ENCODE measurements at regions not wholly inside any gene's neighbourhood (a gene's known extent, or its start where the extent isn't known, plus 50 kb on each side); places are given as distances from the start of the nearest gene placed in this dataset.

DNA sequence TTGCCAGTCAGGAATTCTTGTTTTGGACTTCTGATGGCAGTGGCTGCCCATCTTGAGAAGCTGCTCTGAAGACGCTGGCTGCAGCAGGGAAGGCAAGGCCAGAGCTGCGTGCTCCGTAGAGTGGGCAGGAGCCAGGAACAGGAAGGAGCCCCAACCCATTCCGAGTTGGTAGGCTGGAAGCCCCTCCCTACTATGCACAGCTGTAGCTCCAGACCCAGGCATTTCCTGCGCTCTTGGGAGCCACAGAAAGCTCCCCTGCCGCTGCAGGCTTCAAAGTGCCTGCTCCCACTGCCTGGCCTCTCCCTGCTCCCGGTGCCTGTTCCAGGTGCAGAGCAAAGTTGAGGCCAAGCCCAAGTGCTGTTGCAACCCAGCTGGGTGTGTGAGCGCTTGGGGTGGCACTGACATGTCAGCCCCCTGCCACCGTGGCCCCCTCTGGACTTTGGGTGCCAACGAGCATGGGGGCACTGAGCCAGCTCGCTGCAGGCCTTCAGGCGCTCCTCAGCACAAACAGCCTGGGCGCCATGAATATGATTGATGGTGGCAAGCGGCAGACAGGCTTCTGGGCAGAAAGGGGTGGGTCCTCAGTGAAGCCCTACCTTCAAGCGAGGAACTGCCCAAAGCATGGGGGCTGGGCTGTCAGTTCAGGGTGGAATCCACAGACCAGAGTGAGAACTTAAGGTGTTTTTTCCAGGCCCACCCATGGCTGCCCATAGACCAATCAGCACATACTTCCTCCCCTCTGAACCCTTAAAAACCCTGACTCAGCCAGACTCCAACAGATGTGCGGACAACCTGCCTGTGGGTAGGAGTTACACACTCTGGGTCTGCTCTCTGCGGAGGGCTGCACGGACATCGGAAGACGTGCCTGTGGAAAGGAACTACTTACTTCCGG, 677.2 kb upstream of the INTU start:
- intact Hi-C loops (cut with micrococcal nuclease), result no loop called here
- peak; percentile 21 for DNase-seq
- no peak for ATAC-seq

DNA sequence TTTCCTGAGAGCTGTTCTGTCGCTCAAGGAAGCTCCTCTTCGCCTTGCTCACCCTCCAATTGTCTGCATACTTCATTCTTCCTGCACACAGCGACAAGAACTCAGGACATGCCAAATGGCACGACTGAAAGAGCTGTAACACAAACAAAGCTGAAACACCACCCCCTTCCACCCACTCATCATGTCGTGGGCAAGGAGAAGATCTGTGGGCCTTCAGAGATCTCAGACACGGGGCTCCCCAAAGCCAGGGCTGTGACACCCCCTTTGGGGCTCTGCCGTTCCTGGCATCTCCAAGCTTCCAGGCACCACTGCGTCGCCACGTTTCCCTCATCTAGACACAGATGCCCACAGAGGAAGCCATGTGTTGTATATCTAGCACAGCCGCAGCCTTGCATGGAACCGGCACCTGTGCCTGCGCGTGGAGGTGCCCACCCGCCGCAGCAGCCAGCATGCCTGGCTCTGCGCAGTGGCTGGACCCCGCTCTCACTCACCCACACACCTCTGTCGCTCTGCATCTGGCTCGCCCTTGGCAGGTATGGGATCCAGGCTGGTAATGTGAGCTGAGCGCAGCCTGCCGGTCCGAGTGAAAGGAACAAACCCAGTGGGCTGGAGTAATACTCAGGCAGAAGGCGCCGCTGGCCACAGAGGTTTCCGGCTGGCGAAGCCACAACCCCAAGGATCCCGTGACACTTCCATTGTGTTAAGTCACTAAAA, 676.4 kb upstream of the INTU start:
- ATAC-seq (no peak), DNase-seq (peak; percentile 21)
- intact Hi-C loops (cut with micrococcal nuclease), result no loop called here

DNA sequence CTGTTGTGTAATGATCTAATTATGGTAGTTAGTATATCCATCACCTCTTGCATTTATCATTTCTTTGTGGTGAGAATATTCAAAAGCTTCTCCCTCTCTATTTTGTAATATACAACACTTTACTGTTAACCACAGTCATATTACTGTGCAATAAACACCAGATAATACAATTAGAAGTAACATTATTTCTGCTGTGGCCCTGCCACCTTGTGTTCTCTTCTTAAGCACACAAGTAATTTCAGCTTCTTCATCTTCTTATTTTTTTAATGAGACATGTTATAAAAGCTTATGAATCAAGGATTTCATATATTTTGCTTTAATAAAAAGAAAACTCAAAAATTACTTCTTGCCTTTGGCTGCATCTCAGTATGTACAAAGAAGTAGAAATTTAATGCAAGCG, 675.2 kb upstream of the INTU start:
- intact Hi-C loops (cut with micrococcal nuclease), result no loop called here
- ATAC-seq (no peak), DNase-seq (no peak)

DNA sequence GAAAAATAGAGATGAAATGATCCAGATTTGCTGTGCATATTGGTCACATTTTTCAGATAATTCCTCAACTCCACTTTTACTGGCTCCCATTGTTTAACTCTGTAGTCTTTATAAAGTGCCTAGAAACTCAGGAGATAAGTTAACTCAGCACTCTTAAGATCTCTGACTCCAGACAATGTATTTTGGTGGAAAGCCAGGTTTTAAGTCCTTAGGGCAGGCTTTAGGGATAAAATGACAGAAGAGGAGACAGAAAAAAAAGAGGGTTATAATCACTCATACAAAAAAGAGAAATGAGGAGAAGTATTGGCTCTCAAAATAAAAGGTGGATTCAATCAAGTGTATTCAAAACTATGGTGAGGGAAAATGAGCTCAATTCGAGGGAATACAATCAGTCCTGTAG, 674.8 kb upstream of the INTU start:
- intact Hi-C loops (cut with micrococcal nuclease), result no loop called here
- DNase-seq (no peak), ATAC-seq (no peak)

DNA sequence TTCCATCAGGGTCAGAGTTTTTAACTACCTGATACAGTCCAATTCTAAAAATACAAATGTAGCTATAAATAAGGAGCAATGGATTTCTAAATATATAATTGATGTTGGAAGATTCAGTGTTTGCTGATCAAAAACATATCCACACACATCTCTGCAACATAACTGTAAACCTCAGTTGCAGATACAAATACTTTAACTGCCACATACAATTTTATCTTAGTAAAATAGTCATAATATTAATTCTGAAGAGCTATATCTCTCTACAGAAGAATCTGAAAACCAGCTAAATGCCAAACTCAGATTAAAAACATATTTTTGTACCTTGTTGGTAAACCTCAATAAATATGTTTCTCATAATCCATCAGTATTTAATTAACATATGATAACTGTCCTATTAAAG, 674.3 kb upstream of the INTU start:
- intact Hi-C loops (cut with micrococcal nuclease), result no loop called here
- no peak for DNase-seq
- ATAC-seq, result no peak

DNA sequence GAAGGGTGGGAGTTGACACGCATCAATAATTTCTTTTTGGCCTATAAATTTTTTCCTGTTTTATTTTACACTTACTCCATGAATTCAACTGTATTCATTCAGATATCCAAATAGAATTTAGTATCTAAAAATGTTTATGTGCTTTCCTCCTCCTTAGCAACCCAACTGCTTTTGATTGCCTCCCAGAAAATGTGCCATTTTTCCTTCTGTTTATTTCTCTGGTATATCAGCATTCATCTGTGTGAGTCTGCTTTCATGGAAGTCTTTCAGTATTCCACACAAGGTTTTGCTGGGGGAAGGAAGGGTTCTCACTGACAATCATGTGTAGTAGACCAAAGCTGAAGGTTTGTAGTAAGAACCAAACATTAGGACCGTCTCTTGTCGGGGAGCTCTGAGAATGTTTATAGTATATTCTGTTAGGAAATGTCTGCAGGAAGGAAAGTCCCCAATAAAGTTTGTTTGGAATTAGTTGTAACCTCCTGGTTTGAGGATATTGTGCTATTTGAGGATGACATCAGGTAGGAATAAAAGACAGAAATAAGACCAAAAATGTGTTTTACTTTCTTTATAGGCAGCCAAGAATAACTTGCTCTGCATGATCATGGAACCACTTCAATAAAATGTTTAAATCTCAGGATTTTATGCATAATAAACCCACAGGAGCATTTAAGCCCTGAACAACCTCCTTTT, 673.6 kb upstream of the INTU start:
- DNase-seq (no peak), ATAC-seq (no peak)
- intact Hi-C loops (cut with micrococcal nuclease), result no loop called here

DNA sequence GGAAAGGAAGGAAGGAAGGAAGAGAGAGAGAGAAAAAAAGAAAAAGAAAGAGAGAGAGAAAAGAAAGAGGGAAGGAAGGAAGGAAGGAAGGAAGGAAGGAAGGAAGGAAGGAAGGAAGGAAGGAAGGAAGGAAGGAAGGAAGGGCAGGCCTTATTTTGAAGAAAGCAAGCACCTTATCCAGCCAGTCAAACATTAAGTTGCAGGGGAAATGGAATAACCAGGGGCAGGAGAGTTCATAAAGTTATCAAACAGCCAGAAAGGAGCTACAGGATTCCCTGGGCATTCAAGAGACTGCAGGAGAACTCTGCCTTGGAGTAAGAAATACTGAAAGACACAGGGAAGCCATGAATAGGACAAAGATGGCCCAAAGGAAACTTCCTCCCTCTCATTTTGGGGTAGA, 672.0 kb upstream of the INTU start:
- intact Hi-C loops (cut with micrococcal nuclease), result no loop called here
- DNase-seq, result no peak
- no peak for ATAC-seq

DNA sequence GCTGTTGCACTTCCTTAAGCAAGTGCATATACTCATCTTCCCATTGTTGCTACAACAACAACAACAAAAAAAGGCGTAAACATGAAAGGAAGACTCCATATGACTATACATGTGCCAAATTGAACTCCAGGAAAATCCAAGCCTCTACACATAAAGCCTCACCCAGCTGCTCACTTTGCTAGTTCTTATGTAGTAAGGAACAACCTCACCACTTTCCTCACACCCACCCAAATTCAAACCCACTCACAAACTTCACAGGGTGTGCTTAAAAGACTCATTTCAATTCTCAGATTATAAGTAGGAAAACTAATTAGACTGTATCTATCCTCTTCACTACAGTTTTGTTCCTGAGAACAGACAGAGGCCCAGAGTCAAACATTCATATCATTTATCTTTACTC, 671.1 kb upstream of the INTU start:
- no peak for ATAC-seq
- DNase-seq, result no peak
- intact Hi-C loops (cut with micrococcal nuclease), result no loop called here

DNA sequence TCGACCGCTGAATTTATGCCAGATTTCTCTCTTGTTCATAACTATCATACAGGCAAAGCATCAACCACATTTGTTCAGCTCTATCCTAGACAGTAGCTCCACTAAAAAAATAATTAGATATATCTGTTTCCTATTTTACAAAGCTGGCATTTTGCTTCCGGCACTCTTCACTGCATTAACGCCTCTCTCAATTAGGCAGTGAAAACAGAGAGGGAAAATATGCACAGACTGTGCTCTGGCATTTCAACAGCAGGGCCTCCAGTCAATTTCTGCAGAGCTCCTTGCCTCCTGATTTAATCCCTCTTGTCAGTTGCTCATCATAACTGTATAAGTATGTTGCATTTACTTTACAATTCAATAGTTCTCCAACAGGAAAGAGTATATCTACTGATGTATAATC, 666.9 kb upstream of the INTU start:
- no peak for ATAC-seq
- intact Hi-C loops (cut with micrococcal nuclease), result no loop called here
- DNase-seq, result no peak

DNA sequence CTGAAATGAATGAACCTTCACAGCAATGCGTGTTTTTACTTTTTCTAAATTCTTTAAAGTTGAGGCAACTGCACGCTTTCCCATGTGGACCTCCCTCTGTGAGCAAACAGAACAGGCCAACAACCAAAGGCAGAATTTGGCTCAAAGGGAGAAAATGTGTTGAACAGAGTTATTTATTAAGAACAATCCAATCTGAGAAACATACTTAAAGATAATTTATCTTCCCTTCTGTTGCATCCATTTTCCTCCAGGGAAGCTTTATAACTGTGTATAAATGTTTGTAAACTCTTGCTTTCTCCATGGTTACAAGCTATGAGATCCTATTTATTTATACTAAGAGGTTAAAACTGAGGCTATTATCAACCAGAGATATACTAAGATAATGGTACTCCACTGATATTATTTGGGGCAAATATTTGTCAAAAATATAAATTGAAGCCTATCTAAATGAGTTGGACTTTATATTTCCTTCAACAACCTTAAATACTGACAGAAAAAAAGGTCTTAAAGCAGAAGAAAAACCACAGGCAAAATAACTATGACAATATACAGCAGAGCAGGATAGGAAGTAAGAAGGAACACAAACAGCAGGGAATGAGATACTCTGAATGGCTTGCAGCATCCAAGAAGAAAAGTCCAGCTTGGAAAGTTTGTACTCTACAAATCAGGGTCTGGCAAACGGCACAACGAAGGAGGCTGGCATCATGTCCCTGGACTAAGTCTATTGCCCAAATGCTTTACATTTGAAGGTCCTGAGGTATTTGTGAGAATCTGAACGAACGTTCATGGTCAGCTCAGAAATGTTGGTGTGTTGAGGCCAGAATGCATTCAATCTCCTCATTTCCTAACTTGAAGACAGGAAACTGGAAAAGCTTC, 663.2 kb upstream of the INTU start:
- intact Hi-C loops (cut with micrococcal nuclease), result no loop called here
- DNase-seq (no peak), ATAC-seq (no peak)

DNA sequence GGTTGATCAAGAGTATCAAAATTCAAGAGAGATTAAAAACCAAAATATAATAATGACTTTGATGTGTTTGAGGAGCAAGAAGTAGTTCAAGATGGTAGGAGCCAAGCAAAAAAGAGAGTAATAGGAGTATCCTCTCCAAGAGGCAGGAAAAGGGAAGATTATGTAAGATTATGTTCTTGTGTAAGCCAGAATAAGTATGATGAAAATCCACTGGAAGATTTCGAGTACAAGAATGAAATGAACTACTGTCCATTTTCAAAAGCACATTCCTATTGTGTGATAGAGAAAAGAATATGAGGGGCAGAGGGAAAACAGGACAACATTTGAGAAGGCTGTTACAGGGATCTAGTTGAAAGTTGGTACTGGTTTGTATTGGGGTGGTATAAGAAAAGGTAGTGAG, 659.6 kb upstream of the INTU start:
- intact Hi-C loops (cut with micrococcal nuclease), result no loop called here
- no peak for DNase-seq
- no peak for ATAC-seq

DNA sequence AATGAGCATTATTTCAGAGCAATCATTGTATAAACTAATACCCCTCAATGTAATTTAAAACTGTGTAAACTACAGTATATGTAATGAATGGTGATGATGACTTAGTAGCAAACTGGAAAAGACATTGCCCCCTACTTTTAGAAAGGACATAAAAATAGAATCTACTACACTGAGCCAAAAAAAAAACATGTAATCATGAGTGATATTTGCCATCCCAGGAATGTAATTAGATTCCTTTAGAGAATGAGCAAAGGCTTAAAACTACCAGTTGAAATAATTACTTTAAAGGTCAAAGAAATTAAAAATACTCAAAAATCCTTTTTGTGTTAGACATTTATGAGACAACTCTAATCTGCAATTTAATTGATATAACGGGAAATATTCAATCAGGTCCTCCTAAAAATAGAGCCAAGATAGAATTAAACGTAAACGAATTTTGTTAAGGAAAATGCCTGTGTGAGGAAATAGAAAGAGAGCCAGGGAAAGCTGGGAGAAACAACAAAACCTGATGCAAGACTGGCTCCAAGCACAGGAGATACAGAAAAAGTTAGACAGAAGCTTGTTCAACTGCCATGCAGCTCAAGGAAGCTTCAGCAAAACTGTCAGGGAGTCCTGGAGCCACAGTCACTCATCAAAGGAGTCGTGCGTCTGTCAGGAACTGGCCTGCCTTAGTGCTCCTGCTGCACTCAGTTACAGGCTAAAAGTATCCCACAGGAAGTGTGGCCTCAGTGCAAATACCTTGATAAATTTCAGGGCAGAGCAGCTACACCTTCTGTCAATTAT, 655.7 kb upstream of the INTU start:
- ATAC-seq (peak; percentile 76), DNase-seq (no peak)
- intact Hi-C loops (cut with micrococcal nuclease), result no loop called here

DNA sequence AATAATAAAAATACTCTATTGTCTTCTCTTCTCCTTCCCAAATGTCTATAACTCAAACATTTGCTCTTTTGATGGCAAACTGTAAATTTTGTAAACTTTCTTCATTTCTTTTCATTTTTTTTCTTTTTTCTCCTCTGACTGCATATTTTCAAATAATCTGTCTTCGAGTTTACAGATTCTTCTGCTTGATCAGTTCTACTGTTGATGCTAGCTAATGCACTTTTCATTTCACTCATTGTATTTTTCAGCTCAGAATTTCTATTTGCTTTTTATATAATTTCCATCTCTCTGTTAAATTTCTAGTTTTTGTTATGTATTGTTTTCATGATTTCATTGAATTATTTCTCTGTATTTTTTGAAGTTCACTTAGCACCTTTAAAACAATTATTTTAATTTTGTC, 646.8 kb upstream of the INTU start:
- intact Hi-C loops (cut with micrococcal nuclease), result no loop called here
- ATAC-seq (no peak), DNase-seq (no peak)

DNA sequence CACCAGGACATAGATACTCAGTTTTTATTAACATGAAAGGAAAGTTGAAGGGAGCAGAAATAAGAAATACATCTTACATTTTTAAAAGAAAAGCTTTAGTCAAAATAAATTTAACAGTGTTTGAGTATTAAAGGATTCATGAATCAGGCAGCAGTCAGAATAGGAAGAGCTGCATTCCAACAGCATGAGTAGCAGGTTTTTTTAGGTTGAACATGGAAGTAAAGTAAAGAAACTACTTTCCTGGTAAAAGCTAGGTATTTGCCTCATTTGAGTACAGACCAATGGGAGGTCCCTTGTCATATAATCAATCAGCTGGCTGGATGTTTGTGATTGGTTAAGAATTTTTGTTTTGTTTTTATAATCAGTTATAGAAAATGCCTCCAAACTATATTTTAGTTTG, 645.9 kb upstream of the INTU start:
- DNase-seq (no peak), ATAC-seq (no peak)
- intact Hi-C loops (cut with micrococcal nuclease), result no loop called here

DNA sequence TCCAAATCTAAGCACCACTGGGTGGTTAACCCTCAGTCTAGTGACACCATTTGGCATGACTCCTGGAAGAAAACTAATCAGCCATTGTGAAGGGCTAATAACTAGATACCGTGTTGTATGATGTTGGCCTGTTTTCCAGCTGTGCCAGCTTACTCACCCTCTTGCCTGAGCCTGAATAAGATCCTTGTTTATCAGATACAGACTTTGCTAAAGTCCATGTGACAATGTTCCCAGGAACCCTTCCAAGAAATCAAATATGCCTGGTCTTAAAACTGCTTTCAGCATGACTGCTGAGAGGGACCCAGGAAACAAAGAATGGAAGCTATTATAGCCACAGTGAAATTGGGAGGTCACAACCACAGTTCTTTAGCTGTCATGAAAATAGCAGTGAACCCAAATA, 640.8 kb upstream of the INTU start:
- ATAC-seq (peak; percentile 48), DNase-seq (no peak)
- intact Hi-C loops (cut with micrococcal nuclease), result no loop called here

DNA sequence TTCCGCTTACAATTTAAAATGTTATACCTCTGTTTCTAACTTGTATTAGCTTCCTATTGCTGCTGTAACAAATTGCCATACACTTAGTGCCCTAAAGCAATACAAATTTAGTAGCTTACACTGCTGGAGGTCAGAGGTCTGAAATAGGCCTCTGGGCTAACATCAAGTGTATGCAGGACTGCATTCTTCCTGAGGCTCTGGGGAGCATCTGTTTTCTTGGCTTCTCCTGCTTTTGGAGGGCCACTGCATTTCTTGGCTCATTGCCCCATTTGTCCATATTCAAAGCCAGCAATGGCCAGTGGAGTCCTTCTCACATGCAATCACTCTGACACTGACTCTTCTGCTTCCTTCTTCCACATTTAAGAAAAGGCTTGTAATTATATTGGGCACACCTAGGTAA, 639.8 kb upstream of the INTU start:
- intact Hi-C loops (cut with micrococcal nuclease), result no loop called here

DNA sequence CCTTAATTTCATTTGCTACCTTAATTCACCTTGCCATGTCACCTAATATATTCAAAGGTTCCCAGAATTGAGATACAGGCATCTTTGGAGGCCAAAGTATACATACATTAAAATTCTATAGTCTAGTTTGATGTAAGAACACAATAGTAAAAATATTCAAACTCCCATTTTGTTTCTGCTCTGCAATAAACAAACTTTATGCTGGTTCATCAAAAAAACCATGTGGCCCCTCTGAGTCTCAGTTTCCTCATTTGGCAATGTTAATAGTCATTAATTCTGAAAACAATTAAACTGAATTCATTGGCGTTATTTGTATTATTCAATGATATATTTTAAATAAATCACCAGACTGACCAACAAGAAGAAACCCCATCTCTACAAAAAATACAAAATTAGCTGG, 639.4 kb upstream of the INTU start:
- ATAC-seq (no peak), DNase-seq (no peak)
- intact Hi-C loops (cut with micrococcal nuclease), result no loop called here

More for the DNA sequence above, 639.8 kb upstream of the INTU start:
- ATAC-seq (no peak), DNase-seq (no peak)

DNA sequence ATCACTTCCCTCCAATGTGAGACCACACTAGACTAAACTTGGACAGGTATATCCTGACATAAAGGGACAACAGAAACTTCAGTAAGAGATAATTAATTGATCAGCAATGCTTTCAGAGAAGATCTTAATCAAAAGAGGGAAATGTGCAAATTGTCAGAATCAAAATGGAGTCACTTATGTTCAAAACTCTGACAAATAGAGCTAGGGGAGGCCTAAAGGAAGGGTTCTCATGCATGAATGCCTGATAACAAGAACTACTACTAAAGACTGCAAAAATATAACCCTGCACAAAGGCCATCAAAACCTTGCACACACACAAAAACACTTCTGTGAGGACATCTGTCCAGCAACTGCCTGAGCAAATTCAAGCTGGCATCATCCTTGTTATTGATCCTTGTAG, 637.5 kb upstream of the INTU start:
- no peak for DNase-seq
- intact Hi-C loops (cut with micrococcal nuclease), result no loop called here
- no peak for ATAC-seq

DNA sequence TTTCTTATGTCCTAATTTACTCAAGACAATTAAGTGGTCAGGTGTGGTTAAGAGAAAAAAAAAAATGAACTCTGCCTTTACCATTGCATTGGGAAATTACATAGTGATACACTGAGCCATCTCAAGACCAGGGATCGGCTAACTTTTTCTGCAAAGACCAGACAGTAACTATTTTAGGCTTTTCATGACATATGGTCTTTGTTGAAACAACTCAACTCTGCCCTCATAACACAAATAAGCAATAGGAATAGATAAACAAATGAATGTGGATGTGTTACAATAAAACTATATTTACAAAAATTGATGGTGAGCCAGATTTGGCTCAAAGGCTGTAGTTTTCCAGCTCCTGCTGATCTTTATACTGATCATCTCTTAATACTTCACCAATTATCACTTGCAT, 632.6 kb upstream of the INTU start:
- intact Hi-C loops (cut with micrococcal nuclease), result no loop called here
- no peak for DNase-seq
- no peak for ATAC-seq
